Astrocyte of the cerebellum (primary cell): ENCODE measurements at regions not wholly inside any gene's neighbourhood (a gene's known extent, or its start where the extent isn't known, plus 50 kb on each side); places are given as distances from the start of the nearest gene placed in this dataset.
"Not testable (repeated sequence)": the region's sequence is repeated elsewhere in the genome, so short reads cannot be mapped to it uniquely, and the experiment has no call there.

ENCODE experiments used
- DNase-seq: peaks from one replicate; pipeline ENCODE4 v3.0.0-alpha.2; 2011; ENCODE audit warnings: low read depth
- H3K4me3 ChIP-seq: 2 replicates; pipeline ENCODE4 v1.5.1; 2011; ENCODE audit warnings: mild to moderate bottlenecking, low read depth, low read length, moderate library complexity
- CTCF ChIP-seq: IDR thresholded peaks from 2 replicates; pipeline ENCODE4 v1.5.1; 2012; ENCODE audit warnings: low read length, low read depth, moderate library complexity, mild to moderate bottlenecking; ENCODE audit errors: missing control alignments
- in situ Hi-C: cut with HindIII; loops from 2 replicates; pipeline ENCODE4 v1.10.0; 2017; ENCODE audit warnings: low sequenced_read_pairs

DNA sequence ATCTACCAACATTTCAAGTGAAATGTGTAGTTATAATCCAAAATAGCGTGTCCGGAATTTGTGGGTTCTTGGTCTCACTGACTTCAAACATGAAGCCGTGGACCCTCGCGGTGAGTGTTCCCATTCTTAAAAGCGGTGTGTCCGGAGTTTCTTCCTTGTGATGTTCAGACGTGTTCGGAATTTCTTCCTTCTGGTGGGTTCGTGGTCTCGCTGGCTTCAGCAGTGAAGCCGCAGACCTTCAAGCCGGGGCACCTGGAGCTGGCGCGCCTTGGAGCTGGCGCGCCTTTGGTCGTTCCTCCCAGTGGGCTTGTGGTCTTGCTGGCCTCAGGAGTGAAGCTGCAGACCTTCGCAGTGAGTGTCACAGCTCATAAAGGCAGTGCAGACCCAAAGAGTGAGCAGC, 291.5 kb upstream of the EYS start:
- TF ChIP-seq CTCF: no peak
- no peak for DNase-seq
- in situ Hi-C loops: no loop called here
- no peak overlapping the region for H3K4me3 ChIP-seq

- no peak overlapping the region for H3K4me3 ChIP-seq
- in situ Hi-C loops: no loop called here
- DNase-seq: no peak
- no peak for TF ChIP-seq CTCF
Observed at GRCh38 chr6:65997539-65997938, 290.5 kb upstream of the EYS start.

- H3K4me3 ChIP-seq: no peak overlapping the region
- in situ Hi-C loops: no loop called here
- no peak for TF ChIP-seq CTCF
- DNase-seq: no peak
Observed at GRCh38 chr6:65996096-65996495, 289.1 kb upstream of the EYS start.

- in situ Hi-C loops: no loop called here
- H3K4me3 ChIP-seq: no peak overlapping the region
- no peak for DNase-seq
- TF ChIP-seq CTCF: no peak
Observed at GRCh38 chr6:65989676-65990075, 282.6 kb upstream of the EYS start.

- TF ChIP-seq CTCF: no peak
- in situ Hi-C loops: no loop called here
- DNase-seq: no peak
- H3K4me3 ChIP-seq: no peak overlapping the region
Observed at GRCh38 chr6:65988006-65988405, 281.0 kb upstream of the EYS start.

- no peak overlapping the region for H3K4me3 ChIP-seq
- no peak for TF ChIP-seq CTCF
- in situ Hi-C loops: no loop called here
- DNase-seq: no peak
Observed at GRCh38 chr6:65984089-65984488, 277.1 kb upstream of the EYS start.

- in situ Hi-C loops: no loop called here
- DNase-seq: no peak
- TF ChIP-seq CTCF: no peak
- no peak overlapping the region for H3K4me3 ChIP-seq
Observed at GRCh38 chr6:65979120-65979519, 272.1 kb upstream of the EYS start.

DNA sequence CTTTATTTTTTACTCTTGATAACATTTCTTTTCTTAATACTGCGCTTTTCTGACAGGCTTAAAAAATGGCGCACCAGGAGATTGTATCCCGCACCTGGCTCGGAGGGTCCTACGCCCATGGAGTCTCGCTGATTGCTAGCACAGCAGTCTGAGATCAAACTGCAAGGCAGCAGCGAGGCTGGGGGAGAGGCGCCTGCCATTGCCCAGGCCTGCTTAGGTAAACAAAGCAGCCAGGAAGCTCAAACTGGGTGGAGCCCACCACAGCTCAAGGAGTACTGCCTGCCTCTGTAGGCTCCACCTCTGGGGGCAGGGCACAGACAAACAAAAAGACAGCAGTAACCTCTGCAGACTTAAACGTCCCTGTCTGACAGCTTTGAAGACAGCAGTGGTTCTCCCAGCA, 264.2 kb upstream of the EYS start:
- in situ Hi-C loops, H3K4me3 ChIP-seq, DNase-seq: not testable (repeated sequence)
